Thoracic aorta (tissue), 2 donors: ENCODE measurements at regions not wholly inside any gene's neighbourhood (a gene's known extent, or its start where the extent isn't known, plus 50 kb on each side); places are given as distances from the start of the nearest gene placed in this dataset.

Experiments used
- ATAC-seq: fragments of 150-250 bp; one replicate; pipeline ENCODE4 v1.8.0; 2017; ENCODE audit warnings: low read depth; ENCODE audit not compliant: insufficient number of reproducible peaks, low FRiP score
- DNase-seq: peaks from one replicate; pipeline ENCODE4 v3.0.0-alpha.2; 2020; ENCODE audit warnings: low spot score
- H3K27ac ChIP-seq, 2 donors: fragments of 200-600 bp; sonication (generic); 1 replicate in 1 of 2; 2 replicates in 1 of 2; pipeline ENCODE4 v1.5.1; 2016; ENCODE audit warnings: mild to moderate bottlenecking in 2 of 2, moderate library complexity in 2 of 2
- H3K27me3 ChIP-seq: fragments of 200-600 bp; sonication (generic); replicated peaks from 2 replicates; pipeline ENCODE4 v1.6.0; 2016; ENCODE audit warnings: mild to moderate bottlenecking; ENCODE audit not compliant: insufficient read depth
- H3K36me3 ChIP-seq: fragments of 200-600 bp; sonication (generic); one replicate; pipeline ENCODE4 v1.5.1; 2016
- H3K4me1 ChIP-seq, 2 donors: fragments of 200-600 bp; sonication (generic); 1 replicate in 1 of 2; 2 replicates in 1 of 2; pipeline versions ENCODE4 v1.5.1 to v1.6.0; 2016; ENCODE audit warnings: low read depth in 2 of 2, mild to moderate bottlenecking in 1 of 2; ENCODE audit not compliant: control insufficient read depth in 1 of 2
- H3K4me3 ChIP-seq: fragments of 200-600 bp; sonication (generic); 2 replicates; pipeline ENCODE4 v1.5.1; 2016; ENCODE audit warnings: mild to moderate bottlenecking
- H3K9me3 ChIP-seq: fragments of 200-600 bp; sonication (generic); 2 replicates; pipeline ENCODE4 v1.5.1; 2016
- CTCF ChIP-seq: fragments of 200-600 bp; sonication (generic); IDR thresholded peaks from one replicate; pipeline ENCODE4 v1.5.1; 2019; ENCODE audit warnings: antibody characterized with exemption

GRCh38 chr5:166553778-166554177, 1737.7 kb upstream of the WWC1 start:
- Histone ChIP-seq H3K4me1 (no peaks in the 10 kb centered on the region), H3K36me3 (no peaks in the 10 kb centered on the region), H3K27ac (no peak overlapping the region), H3K9me3 (no peaks in the 10 kb centered on the region), H3K4me3 (no peak overlapping the region), H3K27me3 (no peaks in the 10 kb centered on the region)
- TF ChIP-seq CTCF: no peak
- DNase-seq (no peak), ATAC-seq (no peak)

- Histone ChIP-seq H3K4me1 (no peaks in the 10 kb centered on the region), H3K9me3 (no peaks in the 10 kb centered on the region)
Measured at GRCh38 chr5:166561759-166562158, 1729.7 kb upstream of the WWC1 start.

DNA sequence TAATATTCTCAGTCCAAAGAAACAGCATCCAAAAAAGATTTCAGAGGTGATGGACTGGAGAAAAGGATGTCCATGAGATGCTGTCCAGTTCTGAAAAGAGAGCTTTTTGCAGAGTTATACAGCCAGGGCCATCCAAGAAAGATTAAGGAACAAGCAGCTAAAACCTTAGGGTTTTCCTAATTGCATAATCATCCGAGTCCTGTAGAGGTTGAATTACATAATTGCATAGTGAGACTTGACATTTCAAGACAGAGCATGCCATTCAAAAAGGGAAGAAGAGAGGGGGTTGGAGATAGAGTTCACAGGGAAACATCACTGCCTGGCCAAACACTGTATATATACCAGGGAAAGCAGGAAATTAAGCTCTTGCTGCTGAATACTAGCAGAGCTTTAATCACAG, 1729.2 kb upstream of the WWC1 start:
- H3K4me1 ChIP-seq: no peaks in the 10 kb centered on the region
- H3K27ac ChIP-seq: no peak overlapping the region
- ATAC-seq (no peak), DNase-seq (no peak)
- H3K27me3 ChIP-seq: no peaks in the 10 kb centered on the region
- H3K9me3 ChIP-seq: no peaks in the 10 kb centered on the region
- no peak overlapping the region for H3K4me3 ChIP-seq
- H3K36me3 ChIP-seq: no peaks in the 10 kb centered on the region
- TF ChIP-seq CTCF: no peak

More at GRCh38 chr5:166561759-166562158, 1729.7 kb upstream of the WWC1 start:
- ATAC-seq: no peak
- no peaks in the 10 kb centered on the region for H3K27me3 ChIP-seq
- no peak overlapping the region for H3K4me3 ChIP-seq
- no peak for DNase-seq
- H3K27ac ChIP-seq: no peak overlapping the region
- no peaks in the 10 kb centered on the region for H3K36me3 ChIP-seq
- TF ChIP-seq CTCF: no peak

DNA sequence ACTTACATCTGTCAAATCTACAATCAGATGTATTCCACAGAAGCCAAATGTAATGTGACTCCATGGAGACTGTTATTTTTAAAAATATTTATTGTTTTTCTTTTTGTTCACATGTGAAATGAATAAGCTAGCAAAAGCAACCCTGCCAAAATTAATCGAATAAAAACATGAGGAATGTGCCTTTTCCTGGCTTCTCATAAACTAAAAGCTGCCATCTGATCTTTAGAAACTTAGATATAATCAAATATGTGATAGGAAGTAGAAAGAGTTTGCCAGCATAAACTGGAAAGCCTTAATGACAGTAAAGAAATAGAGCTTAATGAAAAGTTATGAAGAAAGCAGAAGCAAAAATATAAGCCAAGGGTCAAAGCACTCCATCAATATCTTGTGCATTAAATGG, 1724.7 kb upstream of the WWC1 start:
- Histone ChIP-seq H3K36me3 (no peaks in the 10 kb centered on the region), H3K27me3 (no peaks in the 10 kb centered on the region), H3K4me3 (no peak overlapping the region), H3K27ac (no peak overlapping the region), H3K4me1 (no peaks in the 10 kb centered on the region), H3K9me3 (no peaks in the 10 kb centered on the region)
- no peak for TF ChIP-seq CTCF
- no peak for DNase-seq
- ATAC-seq: no peak

- H3K9me3 ChIP-seq: no peaks in the 10 kb centered on the region
- no peaks in the 10 kb centered on the region for H3K27me3 ChIP-seq
- ATAC-seq (no peak), DNase-seq (no peak)
- H3K27ac ChIP-seq: no peak overlapping the region
- no peaks in the 10 kb centered on the region for H3K36me3 ChIP-seq
- TF ChIP-seq CTCF: no peak
- H3K4me1 ChIP-seq: no peaks in the 10 kb centered on the region
- no peak overlapping the region for H3K4me3 ChIP-seq
Measured at GRCh38 chr5:166570865-166571264, 1720.6 kb upstream of the WWC1 start.
